GM18507 (cell line): ENCODE measurements at regions not wholly inside any gene's neighbourhood (a gene's known extent, or its start where the extent isn't known, plus 50 kb on each side); places are given as distances from the start of the nearest gene placed in this dataset.
A peak's percentile ranks its signal among the peaks of the same experiment; 100 is the strongest.

Experiments used
- DNase-seq: peaks from one replicate; pipeline ENCODE4 v3.0.0; 2011; ENCODE audit warnings: low read depth; ENCODE audit not compliant: insufficient read length; ENCODE audit errors: extremely low spot score
- FAIRE-seq: peaks from 2 replicates; lab custom pipeline; 2011; peaks lifted over from hg19 to GRCh38; lab: Jason Lieb, UNC

DNA sequence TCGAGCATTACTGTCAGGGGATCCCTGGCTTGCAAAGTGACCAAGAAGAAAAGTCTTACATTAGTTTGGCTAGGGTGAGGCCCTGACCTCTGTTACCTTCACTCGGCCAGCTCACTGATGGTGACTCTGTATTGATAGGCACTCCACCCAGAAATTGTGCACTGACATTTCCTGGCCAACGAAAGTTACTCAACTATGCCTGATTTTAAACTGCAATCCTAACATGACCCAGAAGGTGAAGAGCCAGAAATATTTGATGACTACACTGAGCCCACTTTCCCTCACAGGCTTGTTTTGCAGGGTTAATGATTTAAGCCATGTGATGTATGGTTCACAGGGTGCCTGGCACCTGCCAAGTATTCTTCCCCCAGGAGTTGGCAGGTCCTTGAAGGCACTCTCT, 208.2 kb upstream of the MAF start:
- FAIRE-seq: no peak
- DNase-seq: no peak

- DNase-seq: no peak
- FAIRE-seq: no peak
Measured at GRCh38 chr16:79806757-79807156, 206.2 kb upstream of the MAF start.

- DNase-seq (no peak), FAIRE-seq (no peak)
Measured at GRCh38 chr16:79805621-79806020, 205.1 kb upstream of the MAF start.

DNA sequence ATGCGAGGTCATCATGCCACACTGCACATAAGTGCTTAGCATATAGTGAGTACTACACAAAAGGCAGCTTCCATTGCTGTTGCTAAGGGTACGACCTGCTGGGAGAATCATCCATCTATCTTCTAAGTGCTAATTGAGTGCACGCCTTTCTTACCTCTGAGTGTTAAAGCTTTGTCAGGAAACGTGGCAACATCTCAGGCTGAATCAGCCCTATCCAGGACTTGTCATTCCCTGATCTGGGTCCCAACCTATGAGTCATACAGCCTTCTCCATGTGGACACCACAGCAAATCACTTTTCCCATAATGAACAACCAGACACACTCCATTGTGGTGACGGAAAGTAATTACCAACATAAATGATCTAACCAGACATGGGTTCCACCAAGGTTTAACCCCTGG, 201.1 kb upstream of the MAF start:
- FAIRE-seq (no peak), DNase-seq (no peak)

- DNase-seq: no peak
- no peak for FAIRE-seq
Measured at GRCh38 chr16:79800016-79800608, 199.6 kb upstream of the MAF start.

- DNase-seq: no peak
- no peak for FAIRE-seq
Measured at GRCh38 chr16:79798416-79799053, 198.0 kb upstream of the MAF start.

- FAIRE-seq: no peak
Measured at GRCh38 chr16:79797486-79797885, 196.9 kb upstream of the MAF start.

DNA sequence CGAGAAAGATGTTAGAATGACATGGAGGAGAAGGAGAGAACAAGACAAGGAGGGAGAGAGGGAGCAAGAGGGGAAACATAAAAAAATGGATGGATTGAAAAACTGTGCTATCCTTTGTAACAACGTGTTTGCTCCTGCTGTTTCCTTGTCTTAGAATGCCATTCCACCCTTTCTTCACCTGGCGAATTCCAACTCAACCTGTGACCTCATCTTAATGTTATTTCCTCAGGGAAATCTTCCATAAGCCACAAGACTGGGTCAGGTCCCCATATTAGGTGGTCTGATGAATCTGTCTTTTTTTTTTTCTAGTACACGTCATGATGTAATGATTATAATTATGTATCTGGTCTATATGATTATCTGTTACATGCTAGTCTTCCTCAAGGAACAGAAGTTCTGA, 195.0 kb upstream of the MAF start:
- no peak for FAIRE-seq
- DNase-seq: no peak

More at GRCh38 chr16:79797486-79797885, 196.9 kb upstream of the MAF start:
- no peak for DNase-seq

- DNase-seq (no peak), FAIRE-seq (no peak)
Measured at GRCh38 chr16:79794941-79795340, 194.4 kb upstream of the MAF start.

DNA sequence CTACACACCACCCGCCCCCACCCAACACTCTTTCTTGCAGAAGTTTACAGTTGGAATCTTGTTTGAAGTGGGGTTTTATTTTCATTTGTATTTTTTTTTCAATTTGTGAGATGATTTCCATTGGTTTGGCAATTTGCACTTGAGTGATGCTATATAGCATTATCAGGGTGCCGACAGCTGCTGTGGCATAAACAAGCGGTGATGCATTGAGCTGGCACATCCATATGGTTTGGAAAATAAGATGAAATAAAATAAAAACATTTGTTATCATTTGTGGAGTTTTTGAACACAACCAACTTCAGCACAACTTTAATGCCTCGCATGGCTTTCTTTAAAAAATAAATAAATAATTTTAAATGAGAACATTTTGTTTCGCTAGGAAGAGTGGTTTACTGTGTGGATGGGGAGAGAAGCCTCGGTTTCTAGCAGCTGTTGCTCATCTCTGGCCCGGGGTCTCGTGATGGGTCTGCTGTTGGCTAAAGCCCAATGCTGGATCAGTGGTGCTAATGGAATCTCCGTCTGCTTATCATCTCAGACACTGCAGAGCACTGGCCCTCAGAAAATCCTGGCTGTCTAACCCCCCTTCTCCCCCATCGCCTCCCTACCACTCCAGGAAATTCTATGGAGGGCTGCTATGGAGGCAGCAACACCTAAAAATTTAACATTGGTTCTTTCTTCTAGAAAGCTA, 192.3 kb upstream of the MAF start:
- DNase-seq (no peak), FAIRE-seq (no peak)

DNA sequence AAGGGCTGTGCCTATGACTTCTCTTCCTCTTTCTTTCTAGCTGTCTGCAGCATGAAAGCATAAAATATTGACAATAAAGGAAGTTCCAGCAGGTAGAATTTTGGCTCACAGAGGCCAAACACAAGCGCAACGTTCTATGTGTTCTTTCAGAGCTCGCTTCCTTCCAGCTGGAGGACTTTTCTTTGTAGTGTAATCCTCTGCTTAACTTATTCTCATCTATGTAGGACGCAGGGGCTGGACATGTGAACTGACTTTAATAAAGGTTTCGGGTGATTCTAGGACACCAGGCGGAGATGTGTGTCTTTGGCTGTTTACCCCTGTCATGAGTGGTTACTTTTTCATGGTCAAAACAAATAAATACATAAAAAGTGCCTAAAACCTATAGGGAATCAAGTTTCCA, 191.5 kb upstream of the MAF start:
- FAIRE-seq (no peak), DNase-seq (no peak)

DNA sequence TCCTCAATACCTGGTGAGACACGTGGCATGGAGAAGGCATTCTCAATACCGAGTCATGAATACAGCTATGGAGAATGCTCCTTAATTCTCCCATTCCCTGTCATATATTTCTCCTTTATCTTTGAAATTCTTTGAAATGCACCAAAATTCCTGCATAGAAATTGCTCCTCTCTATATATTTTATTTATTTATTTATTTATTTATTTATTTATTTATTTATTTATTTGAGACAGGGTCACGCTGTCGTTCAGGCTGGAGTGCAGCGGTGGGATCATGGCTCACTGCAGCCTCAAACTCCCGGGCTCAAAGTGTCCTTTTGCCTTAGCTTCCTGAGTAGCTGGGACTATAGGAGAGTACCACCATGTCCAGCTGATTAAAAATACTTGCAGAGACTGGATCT, 190.3 kb upstream of the MAF start:
- no peak for DNase-seq
- FAIRE-seq: no peak

GRCh38 chr16:79788949-79789348, 188.4 kb upstream of the MAF start:
- DNase-seq (no peak), FAIRE-seq (no peak)

DNA sequence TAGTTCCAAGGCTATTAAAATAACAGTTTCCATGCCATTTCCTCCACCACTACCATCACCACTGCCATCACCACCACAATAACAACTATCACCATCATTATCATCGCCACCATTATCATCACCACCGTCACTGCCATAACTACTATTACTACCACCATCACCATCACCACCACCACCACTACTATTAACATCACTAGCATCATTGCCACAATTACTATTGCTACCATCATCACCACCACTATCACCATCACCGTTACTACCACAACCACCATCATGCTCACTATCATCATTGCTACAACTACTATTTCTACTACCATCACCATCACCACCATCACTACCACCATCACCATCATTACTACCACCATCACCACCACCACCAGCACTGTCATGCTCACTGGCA, 185.9 kb upstream of the MAF start:
- FAIRE-seq (no peak), DNase-seq (no peak)

- DNase-seq (no peak), FAIRE-seq (no peak)
Measured at GRCh38 chr16:79784007-79784406, 183.5 kb upstream of the MAF start.

DNA sequence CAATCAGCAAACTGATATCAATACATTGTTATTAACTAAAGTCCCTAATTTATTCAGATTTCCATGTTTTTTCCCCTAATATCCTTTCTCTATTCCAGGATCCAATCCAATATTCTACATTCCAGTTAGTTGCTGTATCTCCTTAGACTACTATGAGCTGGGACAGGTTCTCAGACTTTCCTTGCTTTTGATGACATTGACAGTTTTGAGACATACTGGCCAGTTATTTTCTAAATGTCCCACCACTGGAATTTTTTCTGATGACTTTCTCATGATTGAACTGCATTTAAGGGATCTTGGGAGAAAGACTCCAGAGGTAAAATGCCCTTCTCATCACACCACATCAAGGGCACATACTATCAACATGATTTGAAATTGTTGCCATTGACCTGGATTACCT, 177.1 kb upstream of the MAF start:
- FAIRE-seq (no peak), DNase-seq (no peak)

- FAIRE-seq: no peak
- DNase-seq: no peak
Measured at GRCh38 chr16:79776243-79776847, 175.8 kb upstream of the MAF start.

DNA sequence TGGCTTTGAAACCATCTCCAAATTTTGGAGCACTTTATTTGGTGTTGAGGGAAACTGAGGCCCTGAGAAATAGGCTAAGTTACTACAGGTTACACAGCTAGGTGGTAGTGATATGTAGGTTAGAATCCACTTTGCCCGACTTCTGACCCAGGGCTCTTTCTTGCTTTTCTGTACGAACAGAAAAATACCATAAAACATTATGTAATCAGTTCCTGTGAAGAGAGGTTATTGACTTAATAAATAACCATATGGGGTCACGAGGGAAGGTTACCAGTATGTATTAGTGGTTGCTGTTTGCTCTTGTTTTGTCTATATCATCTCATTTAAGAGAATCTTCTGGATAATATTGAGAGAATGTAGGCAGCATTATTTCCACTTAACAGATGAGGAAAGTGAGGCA, 172.2 kb upstream of the MAF start:
- DNase-seq (no peak), FAIRE-seq (no peak)

DNA sequence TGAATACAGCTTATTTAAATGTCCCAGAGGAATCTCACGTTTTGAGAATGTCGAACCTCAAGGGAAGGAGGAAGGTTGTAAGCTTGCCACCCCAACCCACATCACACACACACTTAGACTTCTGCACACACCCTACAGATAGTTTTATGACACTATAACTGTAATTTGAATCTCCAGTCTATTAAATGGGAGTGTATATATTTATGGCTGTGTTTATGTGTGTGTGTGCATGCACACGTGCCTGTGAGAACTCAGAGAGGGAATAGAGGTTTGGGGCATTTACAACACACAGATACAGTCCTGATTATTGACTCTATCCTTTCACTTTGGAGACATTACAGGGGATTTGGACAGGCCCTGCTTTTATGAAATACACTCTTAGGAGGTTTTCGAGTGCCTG, 171.5 kb upstream of the MAF start:
- DNase-seq (no peak), FAIRE-seq (no peak)

DNA sequence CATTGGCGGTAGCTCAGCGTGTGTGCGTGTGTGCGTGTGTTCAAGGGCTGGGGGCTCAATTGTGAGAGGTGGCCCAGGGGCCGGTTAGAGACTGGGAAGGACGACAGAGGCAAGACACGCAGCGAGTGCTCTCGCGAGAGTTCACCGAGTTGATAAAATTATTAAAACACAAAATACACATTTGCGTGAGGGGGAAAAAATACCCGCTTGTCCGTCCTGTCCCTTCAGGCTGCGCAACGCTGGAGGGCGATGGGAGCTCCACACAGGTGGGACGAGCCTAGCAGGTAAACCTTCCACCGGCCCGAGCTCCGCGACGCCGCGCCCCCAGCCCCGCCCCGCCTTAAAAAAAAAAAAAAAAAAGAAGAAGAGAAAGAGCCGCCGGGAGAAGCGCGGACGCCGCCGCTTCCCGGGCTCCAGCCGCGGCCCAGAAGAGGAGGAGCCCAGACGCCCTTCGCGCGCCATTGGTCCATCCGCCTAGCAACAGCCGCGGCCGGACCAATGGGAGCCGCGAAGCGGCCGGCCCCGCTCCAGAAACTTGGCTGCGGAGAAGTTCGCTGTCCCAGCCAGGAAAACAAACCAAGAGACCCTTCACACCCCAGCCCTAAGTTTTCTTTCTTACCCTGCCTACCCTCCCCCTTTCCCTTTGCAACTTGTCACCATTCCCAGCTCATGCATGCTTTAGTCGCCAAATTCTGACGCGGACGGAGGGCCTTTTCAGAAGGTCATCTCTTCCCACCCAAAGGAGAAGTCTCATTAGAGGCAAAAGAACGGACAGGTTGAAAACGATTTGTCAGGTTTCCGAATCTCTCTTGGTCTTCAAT, 169.9 kb upstream of the MAF start:
- FAIRE-seq: peak; percentile 57

More for the DNA sequence above, 169.9 kb upstream of the MAF start:
- peak; percentile 75 for DNase-seq
